GM19452 (cell line): ENCODE measurements at regions not wholly inside any gene's neighbourhood (a gene's known extent, or its start where the extent isn't known, plus 50 kb on each side); places are given as distances from the start of the nearest gene placed in this dataset.
"Not testable (repeated sequence)": the region's sequence is repeated elsewhere in the genome, so short reads cannot be mapped to it uniquely, and the experiment has no call there.

Experiments
- ATAC-seq: cut with Tn5 transposase; IDR thresholded peaks from one replicate; pipeline ENCODE4 v1.9.1; 2021; ENCODE audit not compliant: unreplicated experiment

DNA sequence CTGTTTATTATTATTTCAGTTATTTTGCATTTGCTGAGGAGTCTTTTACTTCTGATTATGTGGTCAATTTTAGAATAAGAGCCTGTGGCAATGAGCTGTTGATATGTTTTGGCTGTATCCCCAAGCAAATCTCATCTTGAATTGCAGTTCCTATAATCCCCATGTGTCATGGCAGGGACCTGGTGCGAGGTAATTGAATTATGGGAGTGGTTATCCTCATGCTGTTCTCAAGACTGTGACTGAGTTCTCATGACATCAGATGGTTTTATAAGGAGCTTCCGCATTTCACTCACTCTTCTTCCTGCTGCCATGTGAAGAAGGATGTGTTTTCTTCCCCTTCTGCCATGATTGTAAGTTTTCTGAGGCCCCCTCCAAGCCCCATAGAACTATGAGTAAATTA is 114.9 kb upstream of the SLCO6A1 start:
- no peak for ATAC-seq

DNA sequence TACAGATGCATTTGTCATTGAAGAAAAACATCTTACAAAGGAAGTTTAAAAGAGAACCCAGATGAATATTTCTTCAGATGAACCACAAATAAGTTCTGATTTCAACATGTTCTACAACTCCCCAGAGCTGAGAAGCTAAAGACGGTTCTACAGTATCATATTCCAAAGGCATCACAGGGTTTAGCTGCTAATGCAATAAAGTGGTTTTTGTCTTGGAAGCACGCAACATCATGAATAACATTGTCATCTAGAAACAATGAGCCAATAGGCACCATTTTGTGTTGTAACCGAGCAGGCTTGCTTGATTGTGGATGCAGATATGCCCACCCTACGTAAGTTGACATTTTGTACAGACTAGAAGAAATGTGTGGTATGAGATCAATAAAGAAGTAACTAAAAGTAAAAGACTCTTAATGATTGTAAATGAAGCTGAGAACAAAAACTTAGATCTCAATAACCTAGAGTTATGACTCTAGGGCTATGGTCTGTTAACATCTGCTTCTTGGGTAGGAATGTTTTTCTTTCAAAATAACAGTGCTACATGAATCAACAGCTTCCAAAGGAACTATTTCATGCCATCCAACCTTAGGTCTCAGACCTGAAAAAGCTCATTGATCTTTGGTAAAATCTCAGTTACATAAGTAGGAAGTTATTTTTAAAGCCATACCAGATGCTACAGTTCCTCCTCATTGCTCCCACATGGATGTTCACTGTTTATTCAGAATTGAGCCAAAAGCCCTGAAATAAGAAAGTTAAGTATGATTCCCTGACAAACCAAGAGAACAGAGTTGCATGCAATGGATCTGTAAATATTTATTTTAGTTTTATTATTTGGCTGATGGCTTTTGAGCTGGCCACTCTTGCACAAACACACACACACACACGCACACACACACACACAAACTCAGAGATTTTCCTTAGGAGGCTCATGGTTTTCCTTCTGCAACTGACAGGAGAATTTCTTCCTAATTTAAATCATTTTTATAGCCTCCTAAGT is 118.7 kb upstream of the SLCO6A1 start:
- no peak for ATAC-seq

DNA sequence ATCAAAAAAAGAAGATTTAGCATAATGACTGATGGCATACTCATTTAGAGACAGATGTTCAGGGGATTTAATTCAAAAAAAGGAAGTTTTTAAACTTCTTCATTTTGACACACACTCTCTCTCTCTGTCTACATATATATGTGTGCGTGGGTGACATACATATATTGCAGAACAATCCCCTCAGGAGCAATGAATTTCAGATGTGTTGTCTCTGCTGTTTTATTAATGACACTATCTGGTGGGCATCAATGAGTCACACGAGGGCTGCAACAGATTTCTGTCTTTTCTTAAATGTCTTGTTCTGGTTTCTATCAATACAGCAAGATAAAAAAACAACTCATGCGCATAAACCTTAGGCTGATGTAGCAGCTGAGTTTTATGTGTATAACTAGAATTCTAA is 123.5 kb upstream of the SLCO6A1 start:
- no peak for ATAC-seq

DNA sequence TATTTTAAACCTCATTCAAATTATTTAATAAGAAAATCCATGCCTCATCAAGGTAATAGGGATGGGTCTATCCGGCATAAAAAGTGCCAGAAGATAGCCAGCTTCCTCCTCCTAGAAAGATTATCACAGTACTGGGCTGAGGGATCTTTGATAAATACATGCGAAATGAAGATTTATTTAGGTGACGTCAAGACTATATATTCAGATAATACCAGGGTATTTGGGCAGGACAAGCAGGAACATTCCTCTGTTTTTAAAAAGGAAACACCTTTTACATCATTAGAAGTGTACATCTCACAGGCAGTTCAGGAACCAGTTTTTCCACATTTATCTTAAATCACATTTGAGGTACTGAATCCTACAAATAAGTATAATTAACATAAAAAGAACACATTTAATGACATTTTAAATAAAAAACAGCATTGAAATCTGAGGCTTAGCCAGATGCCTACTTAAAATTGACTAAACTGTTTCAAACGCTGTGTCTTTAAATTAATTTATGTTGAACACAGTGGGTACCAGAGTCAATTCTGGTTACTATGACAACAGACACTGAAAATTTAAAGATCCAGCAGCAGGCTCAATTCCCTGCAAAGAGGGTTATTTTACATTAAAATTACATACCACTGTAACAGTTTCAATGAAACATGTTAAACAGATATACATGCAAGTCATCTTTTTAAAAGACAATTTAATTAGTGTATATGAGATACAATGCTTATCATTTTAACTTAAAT is 124.7 kb upstream of the SLCO6A1 start:
- ATAC-seq: no peak

GRCh38 chr5:102624405-102624804 is 125.6 kb upstream of the SLCO6A1 start:
- no peak for ATAC-seq

DNA sequence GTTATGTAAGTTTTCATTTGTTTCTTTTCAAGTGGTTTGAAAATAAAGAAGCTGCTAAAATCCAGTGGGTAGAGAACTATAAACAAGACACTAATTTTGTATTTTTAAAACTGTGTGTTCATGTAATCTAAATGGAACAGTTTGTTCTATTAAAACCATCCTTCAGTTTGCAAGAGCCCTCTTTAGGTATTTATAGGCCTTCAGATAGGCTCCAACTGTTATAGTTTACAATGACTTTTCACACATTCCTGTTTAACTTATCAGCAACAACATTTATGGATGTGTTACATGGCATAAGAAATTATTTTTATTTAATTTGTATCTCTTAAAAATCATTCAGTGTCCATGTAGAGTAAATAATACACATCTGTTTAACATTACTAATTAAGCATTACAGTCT is 126.7 kb upstream of the SLCO6A1 start:
- no peak for ATAC-seq

- no peak for ATAC-seq
Measured at GRCh38 chr5:102625928-102626327, 127.1 kb upstream of the SLCO6A1 start.

GRCh38 chr5:102627315-102627714 is 127.8 kb upstream of the PAM start:
- no peak for ATAC-seq

DNA sequence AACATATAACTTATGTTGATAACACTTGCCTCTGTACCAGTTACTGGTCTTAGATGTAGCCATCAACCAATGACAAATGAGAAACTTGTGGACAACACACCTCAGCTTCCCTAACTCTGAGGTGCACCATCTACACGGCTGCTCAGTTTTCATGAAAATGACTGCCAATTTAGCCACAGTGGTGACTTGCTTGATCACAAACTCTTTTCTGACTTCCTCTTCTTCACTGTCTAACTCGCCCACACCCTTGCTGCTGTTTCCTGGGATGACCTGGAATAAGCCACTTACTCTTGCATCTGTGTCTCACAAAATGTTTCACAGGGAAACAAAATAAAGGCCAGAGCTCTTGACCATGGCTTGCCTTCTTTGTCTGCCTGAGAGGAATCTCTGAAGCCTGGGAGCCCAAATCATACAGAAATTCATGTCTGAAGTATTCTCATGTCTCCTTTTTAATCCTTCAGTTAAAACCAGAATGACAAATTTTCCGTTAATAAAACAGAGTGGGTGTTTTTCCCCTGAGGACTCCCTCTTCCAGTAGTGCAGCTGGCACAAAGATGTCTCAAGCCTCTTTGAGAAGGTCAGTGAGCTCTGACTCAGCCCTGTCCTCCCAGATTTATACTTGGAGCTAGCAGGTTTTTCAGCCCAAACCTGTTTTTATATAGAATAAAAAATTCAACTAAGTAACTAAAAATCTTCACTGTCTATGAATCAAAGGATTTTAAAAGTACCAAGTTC is 126.5 kb upstream of the PAM start:
- ATAC-seq: no peak

DNA sequence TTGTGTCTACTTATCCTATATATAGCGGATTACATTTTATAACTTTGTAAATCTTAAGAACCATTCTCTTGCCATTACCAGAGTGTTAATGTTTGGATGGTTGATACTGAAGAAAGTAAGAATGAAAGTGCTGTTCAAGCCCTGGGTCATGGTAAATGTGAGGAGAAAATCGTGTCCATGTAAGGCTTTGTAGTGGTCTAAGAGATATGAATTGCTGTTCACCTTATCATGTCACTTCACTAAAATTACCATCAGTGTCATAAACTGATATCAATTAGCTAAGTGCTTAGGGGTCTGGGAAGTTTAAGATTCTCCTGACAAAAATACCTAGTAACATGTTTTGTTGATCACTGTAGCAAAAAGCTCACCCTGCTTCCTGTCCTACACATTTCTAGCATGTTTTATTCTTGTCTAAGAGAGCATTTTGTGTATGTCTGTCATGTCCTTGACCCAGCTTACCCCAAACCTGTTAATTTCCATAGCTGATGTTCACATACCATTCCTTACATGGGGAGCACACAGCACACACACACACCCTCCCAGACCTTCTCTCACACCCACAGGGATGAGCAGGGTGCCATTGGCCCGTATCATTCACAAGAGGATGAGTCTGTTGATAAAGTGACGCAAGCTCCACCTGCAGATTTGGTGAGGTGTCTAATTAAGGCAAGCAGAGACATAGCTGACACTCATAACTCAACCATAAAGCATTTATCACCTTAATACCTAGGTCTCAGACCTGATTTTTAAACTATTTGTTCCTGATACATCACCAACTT is 125.1 kb upstream of the PAM start:
- no peak for ATAC-seq

- not testable (repeated sequence) for ATAC-seq
Measured at GRCh38 chr5:102635399-102635798, 119.7 kb upstream of the PAM start.

DNA sequence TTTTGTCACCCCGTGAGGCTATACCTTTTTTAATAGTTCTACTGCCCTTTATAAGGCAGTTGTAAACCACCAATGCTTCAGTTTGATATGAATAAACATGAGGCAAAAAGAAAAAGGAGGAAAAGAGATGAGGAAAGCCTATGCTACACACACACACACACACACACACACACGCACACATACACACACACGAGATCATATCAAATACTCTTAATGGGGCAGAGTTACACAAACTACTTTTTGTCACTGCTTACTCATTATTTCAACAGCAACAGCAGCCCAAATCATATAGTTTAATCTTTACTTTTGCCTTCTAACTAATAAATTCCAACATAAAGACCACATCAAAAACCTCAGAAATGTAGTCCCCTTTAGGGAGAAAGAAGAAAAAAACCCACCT is 116.8 kb upstream of the PAM start:
- no peak for ATAC-seq

- no peak for ATAC-seq
Measured at GRCh38 chr5:102638912-102639652, 116.0 kb upstream of the PAM start.

DNA sequence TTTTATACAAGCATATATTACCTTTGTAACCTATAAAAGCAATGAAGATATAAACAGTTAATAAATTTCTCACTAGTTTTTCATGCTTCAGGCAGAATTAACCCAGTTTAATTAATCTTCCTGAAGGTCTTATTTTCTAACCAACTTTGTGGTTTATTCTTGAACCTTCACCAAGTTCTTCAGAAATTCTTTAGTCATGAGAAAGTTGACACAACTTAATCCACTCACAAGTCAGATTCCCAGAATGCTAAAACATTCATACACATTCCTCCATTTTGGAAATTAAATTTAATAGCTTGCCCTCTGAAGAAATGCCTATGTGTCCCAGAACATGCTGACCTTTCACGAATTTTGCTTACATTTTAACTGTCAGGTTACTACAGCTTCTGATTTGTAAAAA is 105.4 kb upstream of the PAM start:
- no peak for ATAC-seq

DNA sequence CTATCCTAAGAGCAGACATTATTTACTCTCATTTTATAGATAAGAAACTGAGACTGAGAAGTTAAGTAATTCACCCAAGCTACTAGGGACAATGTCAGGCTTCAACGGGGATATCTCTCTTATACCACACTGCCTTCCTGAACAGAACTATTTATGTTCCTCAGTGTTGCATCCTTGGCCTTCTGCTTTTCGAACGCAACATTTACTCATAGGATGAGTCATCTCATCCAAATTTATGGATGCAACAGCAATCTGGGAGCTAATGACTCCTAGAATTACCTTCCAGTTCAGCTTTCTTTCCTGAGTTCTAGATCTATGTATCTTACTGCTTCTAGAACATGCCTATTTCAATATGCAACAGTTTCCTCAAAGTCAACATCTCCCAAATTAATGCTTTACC is 103.6 kb upstream of the PAM start:
- ATAC-seq: no peak

DNA sequence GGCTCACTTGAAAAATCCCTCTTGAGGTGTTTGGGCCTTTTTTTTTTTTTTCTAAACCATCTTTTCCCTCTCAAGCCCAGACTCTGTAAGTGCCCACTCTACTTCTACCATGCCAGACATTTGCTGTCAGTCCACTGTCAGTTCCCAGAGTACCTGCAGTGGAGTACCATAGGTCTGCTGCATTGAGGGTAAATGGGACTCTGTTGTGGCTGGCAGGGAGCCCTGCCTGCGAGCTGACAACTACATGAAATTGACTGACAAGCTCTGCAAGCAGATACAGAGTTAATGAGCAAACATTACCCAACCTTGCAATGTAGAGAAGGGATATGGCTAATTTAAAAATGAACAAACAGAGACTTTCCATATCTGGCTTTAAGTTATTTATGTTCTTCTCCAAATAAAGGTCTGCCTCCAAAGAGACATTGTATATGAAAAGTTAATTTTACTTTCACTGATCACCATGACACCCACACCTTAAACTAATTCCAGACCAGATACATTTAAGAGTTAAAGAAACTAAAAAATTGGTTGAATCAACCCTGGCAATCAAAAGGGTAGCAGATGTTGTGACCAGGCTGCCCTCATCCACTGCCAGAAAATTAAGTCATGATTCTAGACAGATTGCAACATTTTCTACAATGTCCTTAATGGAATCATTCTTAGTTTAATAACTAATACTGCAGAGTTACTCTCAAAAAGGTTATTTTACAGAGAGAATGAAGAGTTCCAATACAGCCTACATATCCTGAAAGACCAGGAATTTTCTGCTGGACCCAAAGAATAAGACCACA is 100.4 kb upstream of the PAM start:
- ATAC-seq: no peak

GRCh38 chr5:102659151-102659550 is 96.0 kb upstream of the PAM start:
- ATAC-seq: no peak

- ATAC-seq: no peak
Measured at GRCh38 chr5:102660111-102660510, 95.0 kb upstream of the PAM start.
